HepG2 (cell line): ENCODE measurements at regions not wholly inside any gene's neighbourhood (a gene's known extent, or its start where the extent isn't known, plus 50 kb on each side); places are given as distances from the start of the nearest gene placed in this dataset.

ENCODE experiments used
- EP300 ChIP-seq, 3 experiments: sonication (generic) in 1 of 3; formaldehyde crosslinking in 1 of 3; IDR thresholded peaks; 2 replicates each; pipeline versions ENCODE4 v1.5.1 to v1.6.1; 2011 to 2020; ENCODE audit warnings: low read depth in 2 of 3, low read length in 2 of 3, borderline replicate concordance in 1 of 3, improper control_type of control experiment in 1 of 3, mild to moderate bottlenecking in 1 of 3, missing genetic modification reagents in 1 of 3, moderate library complexity in 1 of 3
- JUNB ChIP-seq: sonication (generic); formaldehyde crosslinking; IDR thresholded peaks from 2 replicates; pipeline ENCODE4 v1.8.0; 2022; ENCODE audit warnings: missing genetic modification reagents, mild to moderate bottlenecking, borderline replicate concordance
- ZFP62 ChIP-seq: sonication (generic); formaldehyde crosslinking; IDR thresholded peaks from 2 replicates; pipeline ENCODE4 v1.4.0; 2020; ENCODE audit warnings: missing genetic modification reagents
- ZNF318 ChIP-seq: sonication (generic); formaldehyde crosslinking; IDR thresholded peaks from 2 replicates; pipeline ENCODE4 v1.4.0; 2020; ENCODE audit warnings: mild to moderate bottlenecking, missing genetic modification reagents
- ZNF510 ChIP-seq: sonication (generic); formaldehyde crosslinking; IDR thresholded peaks from 2 replicates; pipeline ENCODE4 v1.4.0; 2020; ENCODE audit warnings: low read depth, mild to moderate bottlenecking, missing genetic modification reagents
- ZSCAN30 ChIP-seq: sonication (generic); formaldehyde crosslinking; IDR thresholded peaks from 2 replicates; pipeline ENCODE4 v1.5.0; 2020; ENCODE audit warnings: mild to moderate bottlenecking, missing genetic modification reagents
- TF ChIP-seq, protein P1 (sequence below): sonication (generic); formaldehyde crosslinking; IDR thresholded peaks from 2 replicates; pipeline ENCODE4 v1.5.0; 2020; ENCODE audit warnings: missing genetic modification reagents

GRCh38 chr14:71355324-71356201 lies 448.3 kb downstream of the PCNX1 start (continued):
- TF ChIP-seq, protein P1, sequence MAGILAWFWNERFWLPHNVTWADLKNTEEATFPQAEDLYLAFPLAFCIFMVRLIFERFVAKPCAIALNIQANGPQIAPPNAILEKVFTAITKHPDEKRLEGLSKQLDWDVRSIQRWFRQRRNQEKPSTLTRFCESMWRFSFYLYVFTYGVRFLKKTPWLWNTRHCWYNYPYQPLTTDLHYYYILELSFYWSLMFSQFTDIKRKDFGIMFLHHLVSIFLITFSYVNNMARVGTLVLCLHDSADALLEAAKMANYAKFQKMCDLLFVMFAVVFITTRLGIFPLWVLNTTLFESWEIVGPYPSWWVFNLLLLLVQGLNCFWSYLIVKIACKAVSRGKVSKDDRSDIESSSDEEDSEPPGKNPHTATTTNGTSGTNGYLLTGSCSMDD (CRISPR knock-in tag): no peak
- TF ChIP-seq JUNB (CRISPR knock-in tag) (no peak), EP300 (IDR thresholded peaks at IDR 0.05; ENCODE audit: low read depth in 2 of 2, low read length in 2 of 2) (no peak), EP300 (CRISPR knock-in tag; IDR thresholded peaks at IDR 0.05; ENCODE audit: borderline replicate concordance) (no peak), ZFP62 (CRISPR knock-in tag) (no peak), ZNF318 (CRISPR knock-in tag) (no peak), ZNF510 (CRISPR knock-in tag) (no peak), ZSCAN30 (CRISPR knock-in tag) (no peak)
